ENCODE measurements at regions not wholly inside any gene's neighbourhood (a gene's known extent, or its start where the extent isn't known, plus 50 kb on each side); places are given as distances from the start of the nearest gene placed in this dataset.
"Not testable (repeated sequence)": the region's sequence is repeated elsewhere in the genome, so short reads cannot be mapped to it uniquely, and the experiment has no call there.

DNA sequence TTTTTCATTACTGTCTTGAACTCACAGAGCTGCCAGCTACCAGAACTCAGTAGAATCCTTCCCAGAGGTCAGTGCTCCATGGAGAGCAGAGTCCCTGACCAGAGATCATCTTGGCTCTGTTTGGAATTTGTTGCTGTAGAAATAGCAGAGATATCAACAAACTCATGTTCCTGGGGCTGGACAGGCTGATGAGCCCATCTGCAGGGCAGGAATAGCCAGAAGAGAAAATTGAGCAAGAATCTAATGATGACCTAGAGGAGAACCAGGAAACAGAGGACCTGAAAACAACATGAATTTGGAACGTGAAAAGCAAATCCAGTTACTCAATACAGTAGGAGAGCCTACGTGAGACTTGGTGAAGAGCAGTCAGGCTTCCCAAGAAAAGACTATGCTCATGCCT, 437.8 kb downstream of the PLK2 start:
- DNase-seq (ENCODE audit: low read depth, low spot score) = no peak

DNA sequence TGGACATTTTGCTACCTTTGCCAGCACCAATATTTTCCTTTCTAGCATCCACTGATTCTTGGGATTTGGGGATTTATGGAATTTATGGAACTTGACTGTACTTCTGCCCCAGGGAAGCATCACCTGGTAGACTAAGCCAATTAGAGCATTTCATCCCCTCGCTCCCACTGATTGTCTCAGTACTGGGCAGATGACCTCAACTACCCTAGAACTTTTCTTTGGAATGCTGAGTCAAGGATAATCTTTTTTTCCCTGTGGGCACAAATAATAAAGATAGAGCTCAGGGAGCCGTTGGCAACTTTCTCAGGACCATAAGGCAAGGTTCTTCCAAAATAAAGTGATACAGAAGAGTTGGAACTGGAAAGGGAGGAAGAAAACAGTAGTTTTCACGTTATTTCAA, 438.4 kb downstream of the PLK2 start:
- DNase-seq (ENCODE audit: low read depth, low spot score) = no peak

DNA sequence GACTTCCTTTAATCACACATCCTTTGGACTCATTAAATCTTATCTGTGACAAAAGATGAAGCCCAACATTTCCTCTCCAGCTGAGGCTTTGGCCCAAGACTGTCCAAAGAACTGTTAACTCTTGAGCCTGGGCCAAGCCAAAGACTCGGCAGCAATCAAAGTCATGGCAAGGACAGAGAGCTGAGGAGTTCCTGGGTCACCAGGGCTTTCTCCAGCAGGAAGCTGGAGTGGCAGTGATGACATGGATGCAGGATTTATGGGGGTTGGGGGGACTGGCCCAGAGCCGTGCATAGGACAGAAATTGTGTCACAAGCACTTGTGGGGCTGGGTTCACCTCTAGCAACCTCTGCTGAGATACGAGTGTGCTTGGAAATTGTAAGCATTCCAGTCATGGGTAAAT, 440.3 kb downstream of the PLK2 start:
- DNase-seq (ENCODE audit: low read depth, low spot score) = no peak

DNA sequence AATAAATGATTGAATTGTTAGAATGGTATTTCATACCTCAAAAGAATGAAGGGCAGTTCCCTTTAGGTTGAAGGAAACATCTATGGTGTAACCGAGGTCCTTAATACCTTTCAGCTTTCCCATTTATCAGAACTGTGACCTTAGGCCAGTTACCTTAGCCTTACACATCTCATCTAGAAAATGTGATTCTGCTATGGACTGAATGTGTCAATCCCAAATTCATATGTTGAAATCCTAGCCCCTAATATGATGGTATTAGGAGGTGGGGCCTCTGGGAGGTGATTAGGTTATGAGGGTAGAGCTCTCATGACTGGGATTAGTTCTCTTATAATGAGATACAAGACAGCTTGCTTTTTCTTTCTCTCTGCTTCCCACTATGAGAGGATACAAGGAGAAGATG, 441.9 kb downstream of the PLK2 start:
- DNase-seq (ENCODE audit: low read depth, low spot score) = no peak

DNA sequence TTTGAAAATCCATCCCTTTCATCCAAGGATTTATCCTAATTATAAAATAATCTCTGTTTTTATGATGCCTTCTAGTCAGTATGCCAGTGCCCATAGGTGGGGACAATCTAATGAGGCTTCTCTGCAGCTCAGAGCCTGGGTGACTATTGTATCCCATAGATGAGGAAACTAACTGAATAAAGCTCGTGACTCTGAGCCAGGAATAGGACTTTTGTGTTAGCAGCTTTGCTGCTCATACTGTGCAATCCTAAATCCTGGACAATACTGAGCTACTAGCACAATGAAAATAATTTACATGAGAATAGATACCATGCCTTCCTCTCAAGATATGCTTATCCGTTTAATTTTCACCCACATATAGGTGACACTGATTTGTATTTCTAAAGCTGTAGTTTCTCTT, 443.0 kb downstream of the PLK2 start:
- no peak for DNase-seq (ENCODE audit: low read depth, low spot score)

DNA sequence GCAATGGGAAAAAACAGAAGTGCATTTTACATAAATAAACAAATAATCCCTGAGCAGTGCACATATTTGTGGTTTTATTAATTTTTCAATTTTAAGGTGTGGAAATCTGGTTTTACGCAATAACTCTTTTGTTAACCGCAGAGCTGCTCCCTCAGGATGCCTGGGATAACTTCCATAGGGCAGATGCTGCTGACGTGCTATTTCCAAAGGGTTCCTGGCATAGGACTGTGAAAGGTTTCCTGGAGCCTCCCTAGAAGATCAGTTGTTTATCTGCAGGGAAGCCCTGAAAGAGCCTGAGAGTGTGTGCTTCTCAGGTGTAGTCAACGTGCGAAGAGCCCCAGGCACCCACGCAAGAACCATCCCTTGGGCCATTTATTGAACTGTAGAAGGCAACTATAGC, 443.5 kb downstream of the PLK2 start:
- no peak for DNase-seq (ENCODE audit: low read depth, low spot score)

DNA sequence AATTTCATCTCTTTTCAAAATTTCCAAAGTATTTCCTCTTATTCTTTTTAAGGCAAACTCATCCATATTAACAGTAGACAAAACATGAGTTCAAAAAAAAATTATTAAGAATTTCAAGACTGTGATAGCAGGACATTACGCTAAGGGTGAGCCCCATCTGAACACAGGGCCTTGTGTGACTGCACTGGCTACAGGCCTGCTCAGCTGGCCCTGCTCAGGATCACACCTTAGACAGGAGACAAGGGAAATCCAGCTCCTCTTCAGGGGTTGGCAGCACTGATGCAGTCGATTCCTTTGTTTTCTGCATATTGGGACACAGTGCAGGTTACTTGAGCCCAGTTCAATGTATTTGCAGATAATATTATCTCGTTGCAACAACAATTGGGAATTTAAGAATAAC, 444.7 kb downstream of the PLK2 start:
- no peak for DNase-seq (ENCODE audit: low read depth, low spot score)

DNA sequence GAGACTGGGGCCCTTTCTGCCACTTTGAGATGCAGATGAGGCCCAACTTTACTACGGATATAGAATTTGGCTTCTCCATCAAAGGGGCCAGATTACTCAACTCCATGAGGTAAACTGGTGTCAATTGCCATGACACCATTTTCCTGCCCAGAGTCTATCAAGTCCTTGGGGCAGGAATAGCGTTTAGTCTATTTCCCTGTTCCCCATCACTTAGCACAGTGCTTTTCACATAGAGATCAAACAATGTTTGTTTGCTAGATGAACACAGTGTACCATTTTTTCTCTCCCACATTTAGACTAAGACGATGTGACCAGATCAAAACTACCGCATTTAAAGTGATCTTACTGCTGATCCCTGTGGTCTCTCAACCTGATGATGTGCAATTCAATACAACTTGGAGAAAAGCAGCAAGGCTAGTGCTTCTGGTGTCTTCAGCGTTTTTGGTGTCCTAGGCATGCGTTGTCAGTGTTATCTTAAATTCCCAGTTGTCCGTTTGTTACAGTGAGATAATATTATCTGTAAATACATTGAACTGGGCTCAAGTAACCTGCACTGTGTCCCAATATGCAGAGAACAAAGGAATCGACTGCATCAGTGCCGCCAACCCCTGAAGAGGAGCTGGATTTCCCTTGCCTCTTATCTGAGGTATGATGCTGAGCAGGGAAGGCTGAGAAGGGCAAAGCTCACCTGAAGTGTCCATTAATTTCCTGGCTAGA, 446.2 kb downstream of the PLK2 start:
- no peak for DNase-seq (ENCODE audit: low read depth, low spot score)

DNA sequence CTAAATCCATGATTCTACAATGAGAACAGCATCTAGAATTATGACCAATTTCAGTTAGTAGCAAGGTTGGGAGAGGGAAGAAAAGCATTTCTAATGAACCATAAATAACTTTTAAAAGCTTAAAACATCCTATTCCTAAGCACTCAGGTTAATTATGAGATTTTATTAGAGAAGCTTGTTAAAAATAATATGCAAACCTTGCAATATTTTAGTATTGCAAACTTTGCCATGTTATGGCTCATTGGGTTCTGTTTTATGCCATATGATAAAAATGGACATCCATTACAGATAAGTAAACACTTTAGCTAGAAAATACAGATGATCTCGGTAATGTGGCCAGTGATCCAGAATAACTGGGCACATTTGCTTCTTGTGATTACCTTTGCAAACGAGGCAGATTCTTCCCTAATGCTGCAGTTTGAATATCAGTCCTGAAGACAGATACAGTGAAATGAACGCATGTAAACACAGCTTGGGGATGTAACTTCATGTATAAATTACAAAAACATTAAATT, 447.0 kb downstream of the PLK2 start:
- DNase-seq (ENCODE audit: low read depth, low spot score) = no peak

DNA sequence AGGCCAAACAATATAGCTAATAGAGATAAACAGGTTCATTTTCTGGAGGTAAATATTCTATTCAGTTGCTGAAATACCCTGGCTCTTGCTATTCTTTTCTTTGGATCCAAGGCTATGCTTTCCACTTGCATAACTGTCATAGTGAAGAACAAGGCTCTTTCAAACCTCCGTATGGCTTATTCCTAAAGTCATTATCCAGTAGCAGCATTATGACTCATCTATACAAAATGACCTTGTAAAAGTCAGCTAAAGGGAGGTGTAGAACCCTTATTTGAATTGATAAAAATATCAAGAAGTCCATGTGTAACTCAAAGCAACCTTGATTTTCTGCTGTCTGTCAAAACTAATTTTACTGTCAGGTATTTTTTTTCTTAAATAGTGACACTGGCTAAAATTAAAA, 447.8 kb downstream of the PLK2 start:
- no peak for DNase-seq (ENCODE audit: low read depth, low spot score)

DNA sequence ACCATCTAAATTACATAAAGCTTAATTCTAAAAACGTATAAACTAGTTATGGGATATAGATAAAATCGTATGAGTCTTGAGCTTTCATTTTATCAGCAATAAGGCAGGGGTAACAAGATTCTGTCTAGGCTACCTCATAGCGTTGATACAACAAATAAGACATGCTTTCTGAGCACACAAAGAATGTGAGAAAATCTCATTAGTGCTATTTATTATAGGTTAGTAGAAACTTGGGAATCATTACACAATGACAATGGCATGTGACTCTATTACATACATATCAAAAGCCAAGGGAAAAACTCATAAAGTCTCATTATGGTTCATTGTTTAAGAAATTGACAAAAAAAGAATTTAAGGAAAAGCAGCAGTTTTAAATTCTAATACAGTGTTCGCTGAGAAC, 448.6 kb downstream of the PLK2 start:
- DNase-seq (ENCODE audit: low read depth, low spot score) = no peak

DNA sequence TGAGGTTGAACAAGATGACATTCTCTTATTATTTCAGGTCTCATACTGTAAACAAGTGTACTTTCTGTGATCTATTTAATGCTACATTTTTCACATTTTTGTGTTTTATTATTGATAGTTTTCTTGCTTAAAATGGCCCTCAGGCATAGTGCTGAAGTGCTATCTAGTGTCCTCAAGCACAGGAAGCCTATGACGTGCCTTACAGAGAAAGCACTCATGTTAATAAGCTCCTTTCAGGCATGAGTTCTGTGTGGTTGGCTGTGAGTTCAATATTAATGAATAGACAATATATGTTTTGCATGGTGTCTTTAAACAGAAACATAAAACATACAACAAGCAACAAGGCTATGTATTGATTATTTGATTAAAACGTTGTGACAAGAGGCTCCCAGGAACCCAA, 450.1 kb downstream of the PLK2 start:
- DNase-seq (ENCODE audit: low read depth, low spot score) = no peak

DNA sequence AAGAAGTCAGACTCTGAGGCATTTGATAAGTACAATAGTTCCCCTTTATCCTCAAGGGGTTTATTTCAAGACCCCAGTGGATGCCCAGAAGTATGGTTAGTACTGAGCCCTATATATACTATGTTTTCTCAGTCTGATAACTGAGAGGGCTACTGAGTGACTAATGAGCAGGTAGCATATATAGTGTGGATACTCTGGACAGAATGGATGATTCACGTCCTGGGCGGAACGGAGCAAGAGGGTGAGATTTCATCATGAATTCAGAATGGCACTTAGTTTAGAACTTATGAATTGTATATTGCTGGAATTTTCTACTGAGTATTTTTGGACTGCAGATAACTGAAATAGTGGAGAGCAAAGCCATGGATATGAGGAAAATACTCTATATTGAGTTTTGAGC, 457.6 kb downstream of the PLK2 start:
- no peak for DNase-seq (ENCODE audit: low read depth, low spot score)

DNA sequence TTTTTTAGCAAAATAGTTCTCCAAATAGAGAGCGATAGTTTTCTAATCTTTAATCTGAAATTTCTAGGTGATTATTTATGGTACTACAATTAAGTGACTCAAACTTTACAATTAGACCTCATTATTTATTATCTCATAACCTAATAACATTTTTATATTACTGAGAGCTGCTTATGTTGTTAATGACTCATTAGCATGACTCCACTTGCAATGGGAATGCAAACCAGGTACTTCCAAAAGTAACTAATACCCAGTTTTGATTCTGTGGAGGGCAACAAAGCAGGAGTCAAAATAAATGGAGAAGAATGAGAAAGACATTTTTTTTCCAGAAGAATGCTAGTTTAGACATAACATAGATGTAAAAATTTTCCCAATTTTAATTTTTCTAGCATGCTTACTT, 466.0 kb downstream of the PLK2 start:
- no peak for DNase-seq (ENCODE audit: low read depth, low spot score)

DNA sequence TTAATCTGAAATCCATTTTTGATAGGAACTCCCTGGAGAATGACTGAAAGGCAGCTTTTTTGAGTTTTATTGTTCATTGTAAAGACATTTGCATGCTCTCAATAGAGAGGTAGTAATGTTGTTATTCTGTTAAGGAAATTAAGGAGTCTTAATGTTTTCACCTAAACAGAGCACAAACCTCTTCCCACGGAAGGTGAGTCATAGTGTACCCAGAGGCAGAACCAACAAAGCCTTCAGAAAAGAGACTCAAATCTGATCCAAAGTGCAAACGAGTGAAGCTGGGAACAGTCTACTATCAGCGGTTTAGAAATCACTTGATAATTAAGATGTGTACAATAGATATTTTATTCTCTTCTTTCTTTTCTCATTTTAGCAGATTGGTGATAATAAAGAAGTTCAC, 470.5 kb downstream of the PLK2 start:
- DNase-seq (ENCODE audit: low read depth, low spot score) = no peak

DNA sequence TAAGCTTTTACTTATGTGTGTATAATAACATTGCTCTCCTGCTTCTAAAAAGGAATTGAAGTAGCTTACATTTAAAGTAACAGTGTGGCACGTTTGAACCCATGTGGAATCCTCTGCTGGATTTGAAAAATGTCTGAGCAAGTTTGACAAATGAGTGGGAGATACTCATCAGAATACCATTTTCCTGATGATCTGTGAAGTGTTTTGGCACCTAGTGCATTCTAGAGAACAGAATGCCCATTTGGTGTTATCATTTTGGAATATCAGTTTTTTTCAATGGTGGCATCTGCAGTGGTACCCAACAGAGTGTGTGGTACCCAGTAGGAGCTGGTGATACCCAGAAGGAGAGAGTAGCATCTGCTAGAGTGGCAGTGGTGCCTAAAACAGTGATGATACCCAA, 471.1 kb downstream of the PLK2 start:
- DNase-seq (ENCODE audit: low read depth, low spot score) = no peak

DNA sequence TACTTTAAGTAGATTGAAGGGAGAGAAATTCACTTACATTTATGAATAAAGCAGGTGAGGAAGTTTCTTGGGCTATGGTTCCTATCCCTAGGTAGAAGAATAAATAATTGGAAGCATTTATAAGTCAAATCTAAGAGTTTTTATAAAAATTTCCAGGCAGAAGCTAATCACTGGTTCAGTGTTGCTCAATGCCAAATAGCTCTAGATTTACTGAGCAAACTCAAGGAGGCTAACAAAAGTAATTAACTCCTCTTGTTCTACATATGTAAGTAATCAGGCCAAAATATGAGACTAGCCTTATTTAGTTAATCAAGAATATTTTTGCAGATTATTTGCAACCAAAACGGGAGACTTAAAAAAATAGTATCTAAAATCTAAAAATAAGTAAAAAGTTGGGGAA, 472.3 kb downstream of the PLK2 start:
- no peak for DNase-seq (ENCODE audit: low read depth, low spot score)

DNA sequence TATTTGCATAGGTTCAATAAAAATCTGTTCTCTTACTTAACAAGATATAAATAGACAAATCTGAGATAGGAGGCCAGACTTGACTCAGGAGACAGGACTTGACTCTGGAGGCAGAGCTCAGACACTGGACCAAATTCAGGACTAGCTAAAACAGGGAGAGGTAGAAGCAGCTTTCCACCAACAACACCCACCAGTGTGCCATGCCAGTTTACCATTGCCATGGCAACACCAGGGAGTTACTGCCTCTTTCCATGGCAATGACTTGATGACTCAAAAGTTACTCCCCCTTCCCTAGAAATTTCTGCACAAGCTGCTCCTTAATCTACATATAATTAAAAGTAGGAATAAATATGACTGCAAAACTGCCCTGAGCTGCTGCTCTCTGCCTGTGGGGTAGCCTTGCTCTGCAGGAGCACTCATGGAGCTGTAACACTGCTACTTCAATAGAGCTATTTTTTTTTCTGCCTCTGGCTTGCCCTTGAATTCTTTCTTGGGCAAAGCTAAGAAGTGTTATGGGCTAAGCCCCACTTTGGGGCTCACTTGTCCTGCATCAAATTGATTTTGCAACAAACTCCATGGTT, 473.0 kb downstream of the PLK2 start:
- DNase-seq (ENCODE audit: low read depth, low spot score) = no peak

DNA sequence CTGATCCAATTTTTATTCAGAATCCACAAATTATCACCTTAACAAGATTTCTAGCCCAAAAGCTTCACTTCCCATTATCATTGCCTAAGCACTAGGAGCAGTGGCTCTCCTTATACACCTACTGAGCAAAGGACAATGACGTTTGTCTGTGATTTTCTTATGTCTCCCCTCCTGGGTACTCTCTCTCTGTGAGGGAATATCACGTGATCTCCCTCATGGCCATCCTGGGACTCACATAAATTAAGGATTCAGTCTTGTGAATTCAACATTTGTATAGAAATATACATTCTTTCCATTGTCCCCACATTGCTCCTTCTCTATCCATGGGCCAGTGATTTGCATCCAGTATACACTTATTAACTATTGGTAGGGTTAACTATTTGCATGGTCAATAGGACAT, 476.5 kb downstream of the PLK2 start:
- DNase-seq (ENCODE audit: low read depth, low spot score) = no peak

DNA sequence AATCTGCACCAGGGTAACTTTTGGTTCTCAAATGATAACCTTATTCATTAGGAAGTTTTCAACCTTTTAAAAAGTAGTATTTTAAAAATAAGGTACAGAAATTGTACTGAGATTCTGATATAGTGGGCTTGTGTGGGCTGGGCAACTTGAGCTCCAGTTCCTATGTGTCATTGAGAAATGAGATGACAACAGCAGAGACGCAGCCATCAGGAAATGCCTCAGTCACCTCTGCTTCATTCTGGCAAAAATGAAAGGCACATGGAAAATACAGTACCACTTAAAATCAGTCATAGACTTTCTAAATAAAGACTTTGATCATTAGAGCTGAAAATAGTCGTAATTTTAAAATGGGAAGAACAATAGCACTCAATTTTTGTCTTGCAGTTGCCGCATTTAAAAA, 480.2 kb downstream of the PLK2 start:
- DNase-seq (ENCODE audit: low read depth, low spot score) = no peak

DNA sequence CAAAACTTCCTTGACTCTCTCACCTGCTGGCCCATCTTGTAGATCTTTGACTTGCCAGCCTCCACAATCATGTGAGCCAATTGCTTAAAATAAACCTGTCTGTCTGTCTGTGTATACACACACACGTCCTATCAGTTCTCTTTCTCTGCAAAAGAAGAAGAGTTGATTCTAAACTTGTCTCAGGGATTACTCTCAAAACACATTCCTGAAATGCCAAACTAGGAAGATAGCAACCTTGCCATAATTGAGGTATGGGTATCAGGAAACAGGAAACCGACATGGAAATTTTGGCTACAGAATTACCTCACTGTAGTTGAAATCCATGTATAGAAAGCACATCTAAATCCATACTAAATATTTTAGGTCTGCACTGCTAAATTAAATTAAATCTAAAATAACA, 483.4 kb downstream of the PLK2 start:
- DNase-seq (ENCODE audit: low read depth, low spot score) = no peak

DNA sequence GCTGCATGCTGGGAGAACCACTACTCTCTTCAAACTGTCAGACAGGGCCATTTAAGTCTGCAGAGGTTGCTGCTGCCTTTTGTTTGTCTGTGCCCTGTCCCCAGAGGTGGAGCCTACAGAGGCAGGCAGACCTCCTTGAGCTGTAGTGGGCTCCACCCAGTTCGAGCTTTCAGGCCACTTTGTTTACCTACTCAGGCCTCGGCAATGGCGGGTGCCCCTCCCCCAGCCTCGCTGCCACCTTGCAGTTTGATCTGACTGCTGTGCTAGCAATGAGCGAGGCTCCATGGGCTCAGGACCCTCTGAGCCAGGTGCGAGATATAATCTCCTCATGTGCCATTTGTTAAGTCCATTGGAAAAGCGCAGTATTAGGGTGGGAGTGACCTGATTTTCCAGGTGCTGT, 487.8 kb downstream of the PLK2 start:
- DNase-seq (ENCODE audit: low read depth, low spot score) = not testable (repeated sequence)

DNA sequence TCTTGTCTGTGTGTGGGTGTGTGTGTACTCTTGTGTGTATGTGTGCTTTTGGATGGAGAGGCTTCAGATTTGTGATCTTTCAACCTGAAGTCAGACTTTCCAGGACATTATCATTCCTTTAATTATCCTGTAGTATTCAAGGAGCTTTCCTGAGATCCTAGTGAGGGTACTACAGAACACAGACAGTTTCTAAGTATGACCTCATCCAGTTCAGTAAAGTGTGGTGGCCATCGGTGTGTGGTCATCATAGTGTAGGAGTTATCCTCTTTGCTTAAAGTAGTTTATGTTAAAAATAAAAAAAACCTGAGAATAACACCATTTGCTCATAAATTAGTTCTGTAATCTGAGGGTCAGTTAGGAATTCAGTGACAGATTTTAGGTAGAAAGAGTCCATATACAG, 478.0 kb upstream of the ACTBL2 start:
- DNase-seq (ENCODE audit: low read depth, low spot score) = no peak

DNA sequence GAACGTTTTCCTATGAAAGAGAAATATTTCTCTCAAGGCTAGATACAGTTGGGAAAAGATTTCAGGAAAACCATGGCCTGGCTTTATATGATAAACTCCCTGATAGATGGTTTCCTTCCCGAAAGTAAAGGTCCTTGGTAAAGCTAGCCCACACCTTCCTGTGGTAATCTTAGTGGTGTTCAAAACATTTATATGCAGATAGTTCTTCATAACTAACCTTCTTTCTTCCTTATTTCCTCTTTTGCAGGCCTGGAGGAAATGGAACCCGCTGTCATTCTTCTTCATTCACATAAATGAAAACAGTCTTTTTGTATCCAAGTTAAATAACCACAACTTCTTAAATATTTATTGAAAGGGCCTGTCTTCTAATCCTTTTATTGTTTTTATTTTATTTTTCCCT, 474.0 kb upstream of the ACTBL2 start:
- DNase-seq (ENCODE audit: low read depth, low spot score) = no peak

Measured in smooth muscle cell of the brain vasculature (primary cell).